ENCODE measurements at regions not wholly inside any gene's neighbourhood (a gene's known extent, or its start where the extent isn't known, plus 50 kb on each side); places are given as distances from the start of the nearest gene placed in this dataset.

GRCh38 chr14:39843881-39844280, 411.6 kb upstream of the FBXO33 start:
- no peak for TF ChIP-seq CTCF (IDR thresholded peaks at IDR 0.05)
- no peak for TF ChIP-seq EP300 (IDR thresholded peaks at IDR 0.05)
